ENCODE measurements at regions not wholly inside any gene's neighbourhood (a gene's known extent, or its start where the extent isn't known, plus 50 kb on each side); places are given as distances from the start of the nearest gene placed in this dataset.

- no peak for DNase-seq (ENCODE audit: extremely low read depth, low read depth)
These were observed 300.7 kb upstream of the IRX4 start for GRCh38 chr5:2183154-2184025.

GRCh38 chr5:2182020-2182419 is 299.3 kb upstream of the IRX4 start:
- no peak for TF ChIP-seq CTCF (IDR thresholded peaks at IDR 0.05; ENCODE audit: low read depth, low read length, missing control alignments)
- H3K4me3 ChIP-seq (replicated peaks; ENCODE audit: low read depth, low read length): no peak overlapping the region
- DNase-seq (ENCODE audit: extremely low read depth, low read depth): no peak

More at GRCh38 chr5:2183154-2184025, 300.7 kb upstream of the IRX4 start:
- H3K4me3 ChIP-seq (replicated peaks; ENCODE audit: low read depth, low read length): no peak overlapping the region
- no peak for TF ChIP-seq CTCF (IDR thresholded peaks at IDR 0.05; ENCODE audit: low read depth, low read length, missing control alignments)

- DNase-seq (ENCODE audit: extremely low read depth, low read depth): no peak
- H3K4me3 ChIP-seq (replicated peaks; ENCODE audit: low read depth, low read length): no peak overlapping the region
- no peak for TF ChIP-seq CTCF (IDR thresholded peaks at IDR 0.05; ENCODE audit: low read depth, low read length, missing control alignments)
These were observed 298.8 kb upstream of the IRX4 start for GRCh38 chr5:2181557-2181956.

GRCh38 chr5:2181149-2181548 is 298.4 kb upstream of the IRX4 start:
- no peak for DNase-seq (ENCODE audit: extremely low read depth, low read depth)
- no peak overlapping the region for H3K4me3 ChIP-seq (replicated peaks; ENCODE audit: low read depth, low read length)
- TF ChIP-seq CTCF (IDR thresholded peaks at IDR 0.05; ENCODE audit: low read depth, low read length, missing control alignments): no peak

GRCh38 chr5:2180456-2180855 is 297.7 kb upstream of the IRX4 start:
- no peak for TF ChIP-seq CTCF (IDR thresholded peaks at IDR 0.05; ENCODE audit: low read depth, low read length, missing control alignments)
- no peak for DNase-seq (ENCODE audit: extremely low read depth, low read depth)
- H3K4me3 ChIP-seq (replicated peaks; ENCODE audit: low read depth, low read length): no peak overlapping the region

GRCh38 chr5:2179861-2180260 is 297.1 kb upstream of the IRX4 start:
- DNase-seq (ENCODE audit: extremely low read depth, low read depth): no peak
- no peak for TF ChIP-seq CTCF (IDR thresholded peaks at IDR 0.05; ENCODE audit: low read depth, low read length, missing control alignments)
- no peak overlapping the region for H3K4me3 ChIP-seq (replicated peaks; ENCODE audit: low read depth, low read length)
